ENCODE measurements at regions not wholly inside any gene's neighbourhood (a gene's known extent, or its start where the extent isn't known, plus 50 kb on each side); places are given as distances from the start of the nearest gene placed in this dataset.
A peak's percentile ranks its signal among the peaks of the same experiment; 100 is the strongest.
"Not testable (repeated sequence)": the region's sequence is repeated elsewhere in the genome, so short reads cannot be mapped to it uniquely, and the experiment has no call there.

GRCh38 chr9:97221478-97222355 lies 85.7 kb upstream of the CCDC180 start:
- peak in 1 of 2 donors; percentile 11 for TF ChIP-seq CTCF (conservative IDR thresholded peaks at IDR 0.05 in 1 of 2, IDR thresholded peaks at IDR 0.05 in 1 of 2; ENCODE audit: extremely low read depth in 1 of 2, insufficient read depth in 1 of 2, low read depth in 1 of 2, low read length in 2 of 2)
- TF ChIP-seq EZH2 (IDR thresholded peaks at IDR 0.05; ENCODE audit: borderline replicate concordance, low read length), result not testable (repeated sequence)
